GM12864 (cell line): ENCODE measurements at regions not wholly inside any gene's neighbourhood (a gene's known extent, or its start where the extent isn't known, plus 50 kb on each side); places are given as distances from the start of the nearest gene placed in this dataset.

Experiments
- DNase-seq: peaks from one replicate; pipeline ENCODE4 v3.0.0-alpha.2; 2011; ENCODE audit warnings: low read depth
- H3K4me3 ChIP-seq: 2 replicates; pipeline ENCODE4 v1.5.1; 2011; ENCODE audit warnings: mild to moderate bottlenecking, low read depth, low read length, control low read depth
- CTCF ChIP-seq: IDR thresholded peaks from 2 replicates; pipeline ENCODE4 v1.5.1; 2011; ENCODE audit warnings: low read depth, mild to moderate bottlenecking, moderate library complexity, low read length, control low read depth, inconsistent platforms; ENCODE audit errors: missing control alignments

GRCh38 chr6:74114428-74114827 is 418.4 kb downstream of the CD109 start:
- TF ChIP-seq CTCF = no peak
- DNase-seq = no peak
- H3K4me3 ChIP-seq = no peak overlapping the region

GRCh38 chr6:74113901-74114300 is 417.9 kb downstream of the CD109 start:
- TF ChIP-seq CTCF = no peak
- H3K4me3 ChIP-seq = no peak overlapping the region
- no peak for DNase-seq

GRCh38 chr6:74103417-74103816 is 407.4 kb downstream of the CD109 start:
- no peak overlapping the region for H3K4me3 ChIP-seq
- TF ChIP-seq CTCF = no peak
- no peak for DNase-seq

GRCh38 chr6:74100719-74101287 is 404.8 kb downstream of the CD109 start:
- no peak for DNase-seq
- no peak overlapping the region for H3K4me3 ChIP-seq
- no peak for TF ChIP-seq CTCF

- no peak for DNase-seq
- H3K4me3 ChIP-seq = no peak overlapping the region
- no peak for TF ChIP-seq CTCF
Observed at GRCh38 chr6:74096329-74096728, 400.3 kb downstream of the CD109 start.

GRCh38 chr6:74093361-74093760 is 397.4 kb downstream of the CD109 start:
- TF ChIP-seq CTCF = no peak
- H3K4me3 ChIP-seq = no peak overlapping the region

GRCh38 chr6:74091794-74092157 is 395.8 kb downstream of the CD109 start:
- DNase-seq = no peak
- no peak overlapping the region for H3K4me3 ChIP-seq
- no peak for TF ChIP-seq CTCF

More at GRCh38 chr6:74093361-74093760, 397.4 kb downstream of the CD109 start:
- no peak for DNase-seq
